GM12891 (cell line): ENCODE measurements at regions not wholly inside any gene's neighbourhood (a gene's known extent, or its start where the extent isn't known, plus 50 kb on each side); places are given as distances from the start of the nearest gene placed in this dataset.

Source experiments
- DNase-seq: peaks from one replicate; pipeline ENCODE4 v3.0.0; 2011; ENCODE audit warnings: low spot score; ENCODE audit not compliant: insufficient read length
- FAIRE-seq: peaks from 2 replicates; lab custom pipeline; 2011; peaks lifted over from hg19 to GRCh38; lab: Jason Lieb, UNC
- PAX5 ChIP-seq: IDR thresholded peaks from 2 replicates; pipeline ENCODE4 v1.6.1; 2011; ENCODE audit warnings: low read length, moderate library complexity, mild to moderate bottlenecking; ENCODE audit not compliant: insufficient read depth, severe bottlenecking
- POLR2A ChIP-seq: IDR thresholded peaks from 2 replicates; pipeline ENCODE4 v1.6.1; 2011; ENCODE audit warnings: low read depth, low read length, control low read depth
- POLR2AphosphoS5 ChIP-seq: IDR thresholded peaks from 2 replicates; pipeline ENCODE4 v1.6.1; 2011; ENCODE audit warnings: low read depth, low read length, control low read depth
- POU2F2 ChIP-seq: IDR thresholded peaks from 2 replicates; pipeline ENCODE4 v1.6.1; 2011; ENCODE audit warnings: low read depth, mild to moderate bottlenecking, control low read depth, low read length, moderate library complexity
- SPI1 ChIP-seq: IDR thresholded peaks from 2 replicates; pipeline ENCODE4 v1.6.1; 2011; ENCODE audit warnings: low read depth, low read length, control low read depth
- TAF1 ChIP-seq: IDR thresholded peaks from 2 replicates; pipeline ENCODE4 v1.6.1; 2011; ENCODE audit warnings: low read depth, low read length, control low read depth

GRCh38 chr9:89720696-89721175, 115.9 kb downstream of the GADD45G start:
- FAIRE-seq (peak; percentile 20), DNase-seq (no peak)
- TF ChIP-seq TAF1, result no peak
- no peak for TF ChIP-seq POU2F2
- TF ChIP-seq POLR2A, result no peak
- TF ChIP-seq SPI1, result no peak
- no peak for TF ChIP-seq PAX5
- no peak for TF ChIP-seq POLR2AphosphoS5

GRCh38 chr9:89721176-89721700, 116.4 kb downstream of the GADD45G start:
- TF ChIP-seq POLR2A (no peak), PAX5 (no peak), TAF1 (no peak), SPI1 (no peak), POLR2AphosphoS5 (no peak), POU2F2 (no peak)
- DNase-seq, result no peak

GRCh38 chr9:89721971-89722530, 117.2 kb downstream of the GADD45G start:
- TF ChIP-seq SPI1, result no peak
- no peak for TF ChIP-seq POLR2AphosphoS5
- TF ChIP-seq POLR2A, result no peak
- no peak for TF ChIP-seq POU2F2
- TF ChIP-seq TAF1, result no peak
- no peak for TF ChIP-seq PAX5
- no peak for DNase-seq
- FAIRE-seq, result no peak

More at GRCh38 chr9:89721176-89721700, 116.4 kb downstream of the GADD45G start:
- FAIRE-seq, result no peak

- DNase-seq, result no peak
- TF ChIP-seq POU2F2, result no peak
- TF ChIP-seq POLR2AphosphoS5, result no peak
- TF ChIP-seq SPI1, result no peak
- TF ChIP-seq PAX5, result no peak
- TF ChIP-seq TAF1, result no peak
- TF ChIP-seq POLR2A, result no peak
- no peak for FAIRE-seq
These were observed 117.9 kb downstream of the GADD45G start for GRCh38 chr9:89722712-89723111.

- DNase-seq, result no peak
- TF ChIP-seq POLR2A (no peak), TAF1 (no peak), POLR2AphosphoS5 (no peak), POU2F2 (no peak), SPI1 (no peak), PAX5 (no peak)
- no peak for FAIRE-seq
These were observed 118.8 kb downstream of the GADD45G start for GRCh38 chr9:89723469-89724100.

- TF ChIP-seq TAF1 (no peak), PAX5 (no peak), POLR2AphosphoS5 (no peak), SPI1 (no peak), POLR2A (no peak), POU2F2 (no peak)
- FAIRE-seq (no peak), DNase-seq (no peak)
These were observed 119.8 kb downstream of the GADD45G start for GRCh38 chr9:89724659-89725058.

- FAIRE-seq (no peak), DNase-seq (no peak)
- TF ChIP-seq POLR2A, result no peak
- no peak for TF ChIP-seq PAX5
- TF ChIP-seq SPI1, result no peak
- no peak for TF ChIP-seq TAF1
- no peak for TF ChIP-seq POU2F2
- TF ChIP-seq POLR2AphosphoS5, result no peak
These were observed 120.5 kb downstream of the GADD45G start for GRCh38 chr9:89725271-89725670.

- no peak for DNase-seq
- no peak for FAIRE-seq
- no peak for TF ChIP-seq POLR2AphosphoS5
- TF ChIP-seq POU2F2, result no peak
- no peak for TF ChIP-seq PAX5
- TF ChIP-seq POLR2A, result no peak
- TF ChIP-seq TAF1, result no peak
- no peak for TF ChIP-seq SPI1
These were observed 125.2 kb downstream of the GADD45G start for GRCh38 chr9:89729954-89730530.

- FAIRE-seq (no peak), DNase-seq (no peak)
- TF ChIP-seq POU2F2 (no peak), POLR2A (no peak), SPI1 (no peak)
These were observed 125.9 kb downstream of the GADD45G start for GRCh38 chr9:89730715-89731114.
